Lower leg skin (tissue), 4 donors: ENCODE measurements at regions not wholly inside any gene's neighbourhood (a gene's known extent, or its start where the extent isn't known, plus 50 kb on each side); places are given as distances from the start of the nearest gene placed in this dataset.

Experiments used
- DNase-seq, 2 donors: peaks; one replicate each; pipeline ENCODE4 v3.0.0-alpha.2; 2019; ENCODE audit warnings: low spot score in 2 of 2
- H3K4me3 ChIP-seq: fragments of 200-600 bp; sonication (generic); 2 replicates; pipeline ENCODE4 v1.5.1; 2017; ENCODE audit warnings: mild to moderate bottlenecking, low read depth; ENCODE audit not compliant: poor library complexity, severe bottlenecking
- CTCF ChIP-seq, 3 donors: fragments of 450-650 bp; IDR thresholded peaks; one replicate each; pipeline ENCODE4 v1.5.1; 2016; ENCODE audit warnings: antibody characterized with exemption in 3 of 3, mild to moderate bottlenecking in 3 of 3, moderate library complexity in 2 of 3
- POLR2A ChIP-seq, 2 donors: fragments of 450-650 bp; IDR thresholded peaks; one replicate each; pipeline ENCODE4 v1.6.1; 2016 to 2017; ENCODE audit warnings: antibody characterized with exemption in 2 of 2, mild to moderate bottlenecking in 1 of 2, moderate library complexity in 1 of 2
- WGBS, 2 donors: methylation state at CpG; one replicate each; pipeline ENCODE4 v1.1.5; 2018; 5-methylcytosine and 5-hydroxymethylcytosine counted together
- intact Hi-C: fragments of 100-400 bp; cut with DNase I; formaldehyde crosslinking; loops from one replicate; pipeline ENCODE4 v1.15.0; 2023; ENCODE audit warnings: low total_unique reads

GRCh38 chr6:14770040-14770439, 475.8 kb upstream of the JARID2 start:
- intact Hi-C loops: no loop called here
- TF ChIP-seq POLR2A (IDR thresholded peaks at IDR 0.05) (no peak), CTCF (IDR thresholded peaks at IDR 0.05) (no peak)
- no peak for DNase-seq
- no peak overlapping the region for H3K4me3 ChIP-seq
- 88 to 89% methylated on average over 3 of the region's 3 CpGs for WGBS, 2 donors

- no peak for DNase-seq
- intact Hi-C loops: no loop called here
- WGBS, 2 donors: 77 to 93% methylated on average over 6 of the region's 6 CpGs
- TF ChIP-seq POLR2A (IDR thresholded peaks at IDR 0.05) (no peak), CTCF (IDR thresholded peaks at IDR 0.05) (no peak)
- H3K4me3 ChIP-seq: no peak overlapping the region
These were observed 475.3 kb upstream of the JARID2 start for GRCh38 chr6:14770572-14770971.

- DNase-seq: no peak
- H3K4me3 ChIP-seq: no peak overlapping the region
- intact Hi-C loops: no loop called here
- TF ChIP-seq CTCF (IDR thresholded peaks at IDR 0.05): no peak
- no peak for TF ChIP-seq POLR2A (IDR thresholded peaks at IDR 0.05)
- whole genome bisulfite sequencing, 2 donors: 72 to 90% methylated on average over 3 of the region's 3 CpGs
These were observed 474.9 kb upstream of the JARID2 start for GRCh38 chr6:14771016-14771415.

- intact Hi-C loops: no loop called here
- TF ChIP-seq CTCF (IDR thresholded peaks at IDR 0.05) (no peak), POLR2A (IDR thresholded peaks at IDR 0.05) (no peak)
- WGBS, 2 donors: 91 to 96% methylated on average over 7 of the region's 7 CpGs
- no peak for DNase-seq
- no peak overlapping the region for H3K4me3 ChIP-seq
These were observed 473.7 kb upstream of the JARID2 start for GRCh38 chr6:14772188-14772587.

GRCh38 chr6:14775528-14775927, 470.3 kb upstream of the JARID2 start:
- intact Hi-C loops: no loop called here
- no peak overlapping the region for H3K4me3 ChIP-seq
- TF ChIP-seq CTCF (IDR thresholded peaks at IDR 0.05) (no peak), POLR2A (IDR thresholded peaks at IDR 0.05) (no peak)
- 66 to 68% methylated on average over 1 of the region's 1 CpG for WGBS, 2 donors
- no peak for DNase-seq

- H3K4me3 ChIP-seq: no peak overlapping the region
- WGBS, 2 donors: 93 to 98% methylated on average over 3 of the region's 3 CpGs
- no peak for DNase-seq
- intact Hi-C loops: no loop called here
- TF ChIP-seq POLR2A (IDR thresholded peaks at IDR 0.05) (no peak), CTCF (IDR thresholded peaks at IDR 0.05) (no peak)
These were observed 469.6 kb upstream of the JARID2 start for GRCh38 chr6:14776307-14776706.
